GM12878 (cell line): ENCODE measurements at regions not wholly inside any gene's neighbourhood (a gene's known extent, or its start where the extent isn't known, plus 50 kb on each side); places are given as distances from the start of the nearest gene placed in this dataset.

Source experiments
- MYB ChIP-seq: fragments of 150-350 bp; IDR thresholded peaks from 2 replicates; pipeline ENCODE4 v1.6.1; 2014; ENCODE audit warnings: mild to moderate bottlenecking, low read depth, low read length, borderline replicate concordance
- NR2C1 ChIP-seq: fragments of 450-650 bp; IDR thresholded peaks from 2 replicates; pipeline ENCODE4 v1.6.1; 2017; ENCODE audit warnings: antibody characterized with exemption, mild to moderate bottlenecking, moderate library complexity
- TARDBP ChIP-seq: IDR thresholded peaks from 2 replicates; pipeline ENCODE4 v1.6.1; 2016; ENCODE audit warnings: borderline replicate concordance
- TCF7 ChIP-seq: IDR thresholded peaks from 2 replicates; pipeline ENCODE4 v1.6.1; 2014; ENCODE audit warnings: antibody characterized with exemption, borderline replicate concordance
- ZNF274 ChIP-seq: IDR thresholded peaks from one replicate; pipeline ENCODE4 v1.8.0; 2011; ENCODE audit not compliant: insufficient read length, insufficient read depth

- TF ChIP-seq ZNF274 = no peak
- no peak for TF ChIP-seq TCF7
- TF ChIP-seq MYB = no peak
- no peak for TF ChIP-seq NR2C1
- no peak for TF ChIP-seq TARDBP
These were observed 261.8 kb upstream of the KLF6 start for GRCh38 chr10:4046712-4047354.
